Choroid plexus epithelial cell (primary cell): ENCODE measurements at regions not wholly inside any gene's neighbourhood (a gene's known extent, or its start where the extent isn't known, plus 50 kb on each side); places are given as distances from the start of the nearest gene placed in this dataset.

Experiments used
- DNase-seq: peaks from one replicate; pipeline ENCODE4 v3.0.0-alpha.2; 2010; ENCODE audit warnings: low read depth
- H3K4me3 ChIP-seq: 2 replicates; pipeline ENCODE4 v1.5.1; 2011; ENCODE audit warnings: low read depth, mild to moderate bottlenecking, control low read depth, low read length, moderate library complexity
- TF ChIP-seq, protein P1 (sequence below): conservative IDR thresholded peaks from 2 replicates; pipeline ENCODE4 v1.5.1; 2011; ENCODE audit warnings: low read depth, mild to moderate bottlenecking, control low read depth, inconsistent platforms, low read length, moderate library complexity

DNA sequence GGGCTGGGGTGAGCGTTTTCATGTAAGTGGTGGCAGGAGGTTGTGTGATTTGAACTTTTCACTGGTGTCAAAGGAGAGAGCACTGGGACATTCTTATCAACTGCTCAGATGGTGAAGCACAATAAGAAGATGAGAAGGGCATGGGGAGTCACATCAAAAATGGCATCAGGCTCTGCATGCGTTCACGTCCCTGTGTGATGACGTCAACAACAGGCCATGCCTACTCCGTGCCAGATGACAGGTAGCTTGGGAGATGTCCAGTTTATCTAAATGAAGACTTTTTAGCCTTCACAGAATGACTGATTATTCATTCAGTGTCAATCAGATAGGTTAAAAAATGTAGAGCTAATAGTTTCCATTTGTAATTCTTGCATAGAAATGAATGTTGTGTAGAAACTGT lies 264.3 kb upstream of the POM121L12 start:
- TF ChIP-seq, protein P1, sequence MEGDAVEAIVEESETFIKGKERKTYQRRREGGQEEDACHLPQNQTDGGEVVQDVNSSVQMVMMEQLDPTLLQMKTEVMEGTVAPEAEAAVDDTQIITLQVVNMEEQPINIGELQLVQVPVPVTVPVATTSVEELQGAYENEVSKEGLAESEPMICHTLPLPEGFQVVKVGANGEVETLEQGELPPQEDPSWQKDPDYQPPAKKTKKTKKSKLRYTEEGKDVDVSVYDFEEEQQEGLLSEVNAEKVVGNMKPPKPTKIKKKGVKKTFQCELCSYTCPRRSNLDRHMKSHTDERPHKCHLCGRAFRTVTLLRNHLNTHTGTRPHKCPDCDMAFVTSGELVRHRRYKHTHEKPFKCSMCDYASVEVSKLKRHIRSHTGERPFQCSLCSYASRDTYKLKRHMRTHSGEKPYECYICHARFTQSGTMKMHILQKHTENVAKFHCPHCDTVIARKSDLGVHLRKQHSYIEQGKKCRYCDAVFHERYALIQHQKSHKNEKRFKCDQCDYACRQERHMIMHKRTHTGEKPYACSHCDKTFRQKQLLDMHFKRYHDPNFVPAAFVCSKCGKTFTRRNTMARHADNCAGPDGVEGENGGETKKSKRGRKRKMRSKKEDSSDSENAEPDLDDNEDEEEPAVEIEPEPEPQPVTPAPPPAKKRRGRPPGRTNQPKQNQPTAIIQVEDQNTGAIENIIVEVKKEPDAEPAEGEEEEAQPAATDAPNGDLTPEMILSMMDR, result no peak
- no peak overlapping the region for H3K4me3 ChIP-seq
- DNase-seq, result no peak

DNA sequence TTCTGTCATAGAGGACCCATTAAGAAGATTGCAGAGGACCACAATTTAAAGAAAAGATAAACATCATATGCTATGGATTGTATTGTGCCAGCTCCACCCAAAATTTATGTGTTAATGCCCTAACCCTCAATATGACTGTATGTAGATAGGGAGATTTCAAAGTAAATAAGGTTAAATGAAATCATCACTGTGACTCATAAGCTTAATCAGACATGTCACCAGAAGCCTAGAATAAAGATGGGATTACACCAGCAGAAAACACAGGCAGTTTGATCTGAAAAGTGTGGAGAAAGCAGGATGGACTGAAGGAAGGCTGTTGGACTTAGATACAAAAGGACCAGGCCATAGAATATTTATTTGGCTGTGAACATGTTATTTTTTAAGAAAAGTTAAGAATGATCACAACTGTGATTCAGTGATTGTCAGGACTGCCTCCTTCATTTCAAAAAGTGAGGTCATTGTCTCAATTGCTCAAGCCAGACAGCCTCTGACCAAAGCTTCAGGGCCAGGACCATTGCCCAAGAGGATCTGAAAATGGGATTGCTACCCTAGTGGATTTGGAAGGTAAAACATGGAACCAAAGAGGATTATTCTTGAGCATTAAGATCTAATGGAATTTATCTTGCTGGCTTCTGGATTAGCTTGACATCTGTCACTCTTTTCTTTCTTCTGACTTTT lies 270.8 kb upstream of the POM121L12 start:
- DNase-seq, result no peak
- TF ChIP-seq, protein P1, result no peak
- H3K4me3 ChIP-seq, result no peak overlapping the region

- DNase-seq, result no peak
- TF ChIP-seq, protein P1, result no peak
- no peak overlapping the region for H3K4me3 ChIP-seq
Observed at GRCh38 chr7:52758356-52758755, 277.1 kb upstream of the POM121L12 start.

GRCh38 chr7:52753855-52754254 lies 281.6 kb upstream of the POM121L12 start:
- DNase-seq, result no peak
- no peak overlapping the region for H3K4me3 ChIP-seq
- TF ChIP-seq, protein P1, result no peak

GRCh38 chr7:52752891-52753290 lies 282.5 kb upstream of the POM121L12 start:
- no peak overlapping the region for H3K4me3 ChIP-seq
- no peak for DNase-seq
- TF ChIP-seq, protein P1, result no peak

DNA sequence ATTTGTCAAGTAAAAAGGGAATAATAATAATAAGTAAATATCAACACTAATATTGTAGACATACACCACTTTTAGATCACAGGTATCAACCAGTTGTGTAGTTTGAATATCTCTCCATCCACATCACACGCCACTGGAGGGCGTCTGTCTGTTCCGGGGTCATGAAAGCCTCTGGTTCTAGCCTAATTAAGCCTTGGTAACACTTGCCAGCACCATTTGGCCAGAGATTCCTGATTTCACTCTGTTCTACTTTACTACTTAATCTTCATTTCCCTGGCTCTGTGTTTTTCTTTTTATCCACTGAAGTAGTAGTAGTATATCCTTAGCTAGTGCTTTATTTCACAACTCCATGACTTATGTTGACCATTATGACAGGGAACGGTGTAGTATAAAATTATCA lies 285.6 kb upstream of the POM121L12 start:
- no peak overlapping the region for H3K4me3 ChIP-seq
- TF ChIP-seq, protein P1, result no peak
- DNase-seq, result no peak

GRCh38 chr7:52747817-52748216 lies 287.6 kb upstream of the POM121L12 start:
- no peak overlapping the region for H3K4me3 ChIP-seq
- no peak for DNase-seq
- TF ChIP-seq, protein P1, result no peak
